ENCODE measurements at regions not wholly inside any gene's neighbourhood (a gene's known extent, or its start where the extent isn't known, plus 50 kb on each side); places are given as distances from the start of the nearest gene placed in this dataset.

DNA sequence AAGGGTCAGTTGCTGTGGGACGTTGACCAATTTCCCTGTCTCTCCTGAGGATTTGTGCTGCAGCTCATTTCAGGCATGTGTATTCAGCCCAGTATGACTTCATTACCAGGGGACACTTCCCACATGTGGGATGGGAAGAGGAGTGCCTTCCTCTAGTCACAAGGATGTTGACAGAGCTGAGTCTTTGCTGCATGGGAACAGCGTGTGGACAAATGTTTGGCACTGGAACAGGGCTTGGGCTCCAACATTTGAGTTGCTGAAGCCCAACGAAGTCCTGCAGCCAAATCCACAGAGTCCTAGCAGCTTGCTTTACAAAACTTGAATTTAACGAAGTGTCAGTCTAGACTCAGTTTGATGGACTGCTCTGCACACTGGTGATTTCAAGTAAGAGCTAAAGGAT, 283.2 kb downstream of the SH3GL2 start:
- H3K4me3 ChIP-seq (ENCODE audit: low read length) = no peak overlapping the region
- TF ChIP-seq, protein P1, sequence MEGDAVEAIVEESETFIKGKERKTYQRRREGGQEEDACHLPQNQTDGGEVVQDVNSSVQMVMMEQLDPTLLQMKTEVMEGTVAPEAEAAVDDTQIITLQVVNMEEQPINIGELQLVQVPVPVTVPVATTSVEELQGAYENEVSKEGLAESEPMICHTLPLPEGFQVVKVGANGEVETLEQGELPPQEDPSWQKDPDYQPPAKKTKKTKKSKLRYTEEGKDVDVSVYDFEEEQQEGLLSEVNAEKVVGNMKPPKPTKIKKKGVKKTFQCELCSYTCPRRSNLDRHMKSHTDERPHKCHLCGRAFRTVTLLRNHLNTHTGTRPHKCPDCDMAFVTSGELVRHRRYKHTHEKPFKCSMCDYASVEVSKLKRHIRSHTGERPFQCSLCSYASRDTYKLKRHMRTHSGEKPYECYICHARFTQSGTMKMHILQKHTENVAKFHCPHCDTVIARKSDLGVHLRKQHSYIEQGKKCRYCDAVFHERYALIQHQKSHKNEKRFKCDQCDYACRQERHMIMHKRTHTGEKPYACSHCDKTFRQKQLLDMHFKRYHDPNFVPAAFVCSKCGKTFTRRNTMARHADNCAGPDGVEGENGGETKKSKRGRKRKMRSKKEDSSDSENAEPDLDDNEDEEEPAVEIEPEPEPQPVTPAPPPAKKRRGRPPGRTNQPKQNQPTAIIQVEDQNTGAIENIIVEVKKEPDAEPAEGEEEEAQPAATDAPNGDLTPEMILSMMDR (conservative IDR thresholded peaks at IDR 0.05; ENCODE audit: low read depth, low read length) = no peak
- no peak for DNase-seq (ENCODE audit: low read depth)

DNA sequence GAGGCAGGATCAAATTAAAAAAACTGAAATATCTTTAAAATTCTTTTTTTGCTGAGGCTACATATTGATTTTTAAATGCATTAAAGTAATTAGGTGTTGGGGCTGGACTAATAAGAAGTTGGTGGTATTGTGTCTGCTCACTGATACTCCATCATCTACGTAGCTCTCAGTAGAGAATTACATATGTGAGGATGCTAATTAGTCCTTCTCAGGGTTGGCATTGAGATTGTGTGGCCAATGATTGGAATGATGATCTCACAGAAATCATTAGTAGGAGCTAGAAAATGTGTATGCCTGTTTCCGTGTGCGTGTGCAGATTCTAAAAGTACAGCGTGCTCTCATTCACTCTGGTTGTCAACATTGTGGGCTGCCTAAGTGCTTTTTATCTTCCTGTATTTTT, 283.8 kb downstream of the SH3GL2 start:
- no peak for DNase-seq (ENCODE audit: low read depth)
- TF ChIP-seq, protein P1 (conservative IDR thresholded peaks at IDR 0.05; ENCODE audit: low read depth, low read length) = no peak

DNA sequence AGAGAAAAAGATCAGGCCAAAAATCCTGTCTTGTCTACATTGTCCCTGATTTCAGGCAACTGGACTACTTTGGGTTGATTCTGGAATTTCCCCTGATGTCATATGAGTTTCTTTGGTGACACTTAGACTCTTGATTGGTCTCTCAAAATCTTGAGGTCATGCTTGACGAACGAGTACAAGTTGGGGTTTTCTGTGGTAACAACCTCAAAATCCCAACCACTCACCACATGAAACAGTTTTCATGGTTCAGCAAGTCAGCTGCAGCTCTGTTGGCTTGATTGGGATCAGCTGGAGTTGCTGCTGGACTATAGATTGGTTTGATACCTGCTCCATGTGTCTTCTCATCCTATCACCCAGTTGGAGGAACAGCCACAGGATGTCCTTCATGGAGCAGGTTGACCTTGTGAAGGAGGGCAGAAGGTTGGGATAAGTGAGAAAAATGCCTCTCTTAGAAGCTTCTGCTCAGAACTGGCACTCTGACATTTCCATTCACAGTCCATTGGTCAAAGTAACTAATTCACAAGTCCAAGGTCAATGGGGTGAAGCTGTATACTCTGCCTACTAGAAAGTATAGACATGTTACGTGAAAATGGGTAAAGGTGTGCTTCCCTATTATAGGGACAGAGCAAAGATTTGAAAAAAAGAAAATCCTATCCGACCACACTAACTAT, 284.5 kb downstream of the SH3GL2 start:
- H3K4me3 ChIP-seq (ENCODE audit: low read length) = no peak overlapping the region
- DNase-seq (ENCODE audit: low read depth) = no peak

More for the DNA sequence above, 283.8 kb downstream of the SH3GL2 start:
- no peak overlapping the region for H3K4me3 ChIP-seq (ENCODE audit: low read length)

DNA sequence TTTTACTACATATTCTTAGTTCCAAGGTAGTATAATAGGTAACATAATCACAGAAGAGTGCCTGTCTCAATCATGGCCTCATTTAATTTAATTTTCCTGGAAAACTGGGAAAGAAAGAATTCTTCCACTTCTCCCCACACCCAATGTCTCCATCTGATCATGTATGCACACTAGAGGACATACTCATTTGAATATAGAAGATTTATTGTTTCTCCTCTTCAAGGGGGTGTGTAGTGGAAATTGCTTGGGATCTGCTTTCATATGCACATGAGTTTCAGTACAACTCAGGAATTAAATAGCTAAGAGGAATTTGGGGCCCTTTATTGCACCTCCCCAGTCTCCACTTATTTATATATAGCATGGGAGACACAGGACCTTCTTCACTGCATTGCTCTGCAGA, 285.1 kb downstream of the SH3GL2 start:
- TF ChIP-seq, protein P1 (conservative IDR thresholded peaks at IDR 0.05; ENCODE audit: low read depth, low read length) = no peak
- DNase-seq (ENCODE audit: low read depth) = no peak
- H3K4me3 ChIP-seq (ENCODE audit: low read length) = no peak overlapping the region

More for the DNA sequence above, 284.5 kb downstream of the SH3GL2 start:
- TF ChIP-seq, protein P1 (conservative IDR thresholded peaks at IDR 0.05; ENCODE audit: low read depth, low read length) = no peak

DNA sequence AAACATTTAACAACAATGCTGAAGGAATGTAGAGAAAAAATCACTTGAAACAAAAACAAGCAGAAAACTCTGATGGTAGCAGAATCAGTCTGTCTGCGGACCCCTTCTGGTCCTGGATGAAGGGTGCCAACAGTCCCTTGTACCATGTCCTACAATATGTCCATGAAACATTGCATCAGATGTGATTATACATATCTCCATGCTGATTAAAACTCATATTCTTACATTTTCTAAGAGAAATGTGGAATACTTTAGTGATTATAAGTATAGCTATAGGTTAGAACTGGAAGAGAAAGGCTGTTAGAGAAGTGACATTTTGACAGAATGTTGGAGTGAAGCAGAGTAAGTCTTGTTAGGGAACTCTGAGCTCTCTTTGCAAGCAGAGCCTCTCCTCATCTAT, 286.1 kb downstream of the SH3GL2 start:
- no peak for DNase-seq (ENCODE audit: low read depth)
- TF ChIP-seq, protein P1 (conservative IDR thresholded peaks at IDR 0.05; ENCODE audit: low read depth, low read length) = no peak
- no peak overlapping the region for H3K4me3 ChIP-seq (ENCODE audit: low read length)

DNA sequence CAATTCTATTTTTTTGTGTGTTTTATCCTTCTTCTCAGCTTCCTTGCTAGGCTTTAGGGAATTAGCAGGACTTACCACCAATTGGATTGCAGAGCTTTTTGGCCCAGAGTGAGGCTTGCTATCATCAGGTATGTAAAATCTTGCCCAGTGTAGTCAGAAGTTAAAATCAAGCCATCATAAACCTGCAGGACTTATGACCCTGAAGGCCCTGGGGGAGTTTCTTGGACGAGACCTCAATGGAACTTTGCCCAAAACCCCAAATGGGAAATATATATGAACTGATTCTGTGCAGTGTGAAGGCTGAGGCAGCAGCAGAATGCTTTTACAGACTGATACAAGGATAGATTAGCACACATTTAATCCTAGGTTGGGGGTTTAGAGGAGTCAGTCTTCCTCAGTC, 287.0 kb downstream of the SH3GL2 start:
- no peak for DNase-seq (ENCODE audit: low read depth)
- no peak overlapping the region for H3K4me3 ChIP-seq (ENCODE audit: low read length)
- TF ChIP-seq, protein P1 (conservative IDR thresholded peaks at IDR 0.05; ENCODE audit: low read depth, low read length) = no peak

DNA sequence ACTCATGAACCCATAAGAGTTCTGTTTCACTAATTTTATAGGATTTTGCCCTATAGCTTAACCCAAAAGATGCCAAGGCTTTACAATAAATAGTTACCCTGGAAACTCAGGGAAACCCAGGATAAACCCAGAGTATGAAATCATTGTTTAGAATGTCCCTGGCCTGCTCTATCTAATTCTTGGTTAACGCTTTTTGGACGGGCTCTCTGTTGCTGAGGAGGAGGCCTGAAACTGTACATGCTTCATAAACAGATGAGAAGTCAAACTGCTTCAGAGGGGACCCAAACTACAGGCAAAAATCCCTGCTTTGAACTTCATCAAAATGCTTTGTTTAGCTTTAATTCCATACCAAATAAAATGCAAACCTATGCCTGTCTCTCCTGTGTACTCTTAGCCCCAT, 291.9 kb downstream of the SH3GL2 start:
- DNase-seq (ENCODE audit: low read depth) = no peak
- TF ChIP-seq, protein P1 (conservative IDR thresholded peaks at IDR 0.05; ENCODE audit: low read depth, low read length) = no peak
- no peak overlapping the region for H3K4me3 ChIP-seq (ENCODE audit: low read length)

All from retinal pigment epithelial cell (primary cell).